ENCODE measurements at regions not wholly inside any gene's neighbourhood (a gene's known extent, or its start where the extent isn't known, plus 50 kb on each side); places are given as distances from the start of the nearest gene placed in this dataset.

DNA sequence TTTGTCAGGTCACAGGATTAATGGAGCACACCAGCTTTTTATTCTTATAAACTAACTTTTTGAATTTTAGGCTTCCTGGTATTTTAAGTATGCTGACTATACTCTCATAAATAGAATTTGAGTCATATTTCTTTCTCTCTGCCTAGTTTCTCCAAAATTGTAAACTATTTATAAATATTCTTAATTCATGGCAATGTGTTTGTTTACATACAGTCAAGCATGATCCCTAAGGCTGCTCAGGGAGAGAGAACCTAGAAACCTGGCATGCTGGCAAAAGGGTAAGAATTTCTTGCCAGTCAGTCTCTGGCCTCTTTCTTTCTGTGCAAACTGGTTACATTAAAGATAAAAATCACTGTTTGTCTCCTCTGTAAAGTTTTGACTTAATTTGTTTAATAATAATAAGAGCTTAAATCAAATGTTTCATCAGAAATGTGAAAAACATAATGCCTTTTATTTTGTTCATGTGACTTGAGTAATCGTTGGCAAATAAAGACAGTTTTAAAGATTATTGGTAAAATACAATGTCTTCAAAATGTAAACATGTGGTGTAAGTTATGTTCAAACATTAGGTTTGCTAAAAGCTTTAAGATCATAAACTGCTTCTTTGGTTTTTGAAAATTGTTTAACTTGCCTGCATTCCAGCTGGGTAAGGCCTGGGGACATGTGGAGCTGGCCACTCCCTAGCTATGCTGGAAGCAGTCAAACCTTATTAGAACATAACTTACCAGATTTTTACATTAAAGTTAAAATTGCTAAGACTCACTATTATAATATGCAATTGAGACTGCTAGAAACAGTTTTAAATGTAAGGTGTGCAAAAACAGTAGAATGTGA lies 1401.7 kb downstream of the NCAM2 start:
- no peak for DNase-seq (ENCODE audit: low read depth, low spot score)
- Histone ChIP-seq H3K4me1 (ENCODE audit: control insufficient read depth, insufficient read depth, low read length) (no peaks in the 10 kb centered on the region), H3K27ac (ENCODE audit: low read length) (no peak overlapping the region), H3K36me3 (ENCODE audit: control insufficient read depth, insufficient read depth, low read length) (no peaks in the 10 kb centered on the region), H3K27me3 (ENCODE audit: control insufficient read depth, insufficient read depth, low read length) (no peaks in the 10 kb centered on the region), H3K4me3 (ENCODE audit: low read depth in 2 of 2, low read length in 2 of 2) (no peak overlapping the region), H3K9me3 (ENCODE audit: control insufficient read depth, insufficient read depth, low read depth, low read length) (no peaks in the 10 kb centered on the region)
- TF ChIP-seq POLR2AphosphoS5 (IDR thresholded peaks at IDR 0.05; ENCODE audit: low read depth, low read length) (no peak), SIN3A (IDR thresholded peaks at IDR 0.05; ENCODE audit: borderline replicate concordance, insufficient read depth, low read depth, low read length) (no peak), TCF7L2 (IDR thresholded peaks at IDR 0.05; ENCODE audit: low read depth, low read length) (no peak)
- TF ChIP-seq, protein P1, sequence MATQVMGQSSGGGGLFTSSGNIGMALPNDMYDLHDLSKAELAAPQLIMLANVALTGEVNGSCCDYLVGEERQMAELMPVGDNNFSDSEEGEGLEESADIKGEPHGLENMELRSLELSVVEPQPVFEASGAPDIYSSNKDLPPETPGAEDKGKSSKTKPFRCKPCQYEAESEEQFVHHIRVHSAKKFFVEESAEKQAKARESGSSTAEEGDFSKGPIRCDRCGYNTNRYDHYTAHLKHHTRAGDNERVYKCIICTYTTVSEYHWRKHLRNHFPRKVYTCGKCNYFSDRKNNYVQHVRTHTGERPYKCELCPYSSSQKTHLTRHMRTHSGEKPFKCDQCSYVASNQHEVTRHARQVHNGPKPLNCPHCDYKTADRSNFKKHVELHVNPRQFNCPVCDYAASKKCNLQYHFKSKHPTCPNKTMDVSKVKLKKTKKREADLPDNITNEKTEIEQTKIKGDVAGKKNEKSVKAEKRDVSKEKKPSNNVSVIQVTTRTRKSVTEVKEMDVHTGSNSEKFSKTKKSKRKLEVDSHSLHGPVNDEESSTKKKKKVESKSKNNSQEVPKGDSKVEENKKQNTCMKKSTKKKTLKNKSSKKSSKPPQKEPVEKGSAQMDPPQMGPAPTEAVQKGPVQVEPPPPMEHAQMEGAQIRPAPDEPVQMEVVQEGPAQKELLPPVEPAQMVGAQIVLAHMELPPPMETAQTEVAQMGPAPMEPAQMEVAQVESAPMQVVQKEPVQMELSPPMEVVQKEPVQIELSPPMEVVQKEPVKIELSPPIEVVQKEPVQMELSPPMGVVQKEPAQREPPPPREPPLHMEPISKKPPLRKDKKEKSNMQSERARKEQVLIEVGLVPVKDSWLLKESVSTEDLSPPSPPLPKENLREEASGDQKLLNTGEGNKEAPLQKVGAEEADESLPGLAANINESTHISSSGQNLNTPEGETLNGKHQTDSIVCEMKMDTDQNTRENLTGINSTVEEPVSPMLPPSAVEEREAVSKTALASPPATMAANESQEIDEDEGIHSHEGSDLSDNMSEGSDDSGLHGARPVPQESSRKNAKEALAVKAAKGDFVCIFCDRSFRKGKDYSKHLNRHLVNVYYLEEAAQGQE (IDR thresholded peaks at IDR 0.05; ENCODE audit: insufficient read depth in 1 of 2, low read depth in 2 of 2, low read length in 1 of 2), result no peak
- TF ChIP-seq, protein P2, sequence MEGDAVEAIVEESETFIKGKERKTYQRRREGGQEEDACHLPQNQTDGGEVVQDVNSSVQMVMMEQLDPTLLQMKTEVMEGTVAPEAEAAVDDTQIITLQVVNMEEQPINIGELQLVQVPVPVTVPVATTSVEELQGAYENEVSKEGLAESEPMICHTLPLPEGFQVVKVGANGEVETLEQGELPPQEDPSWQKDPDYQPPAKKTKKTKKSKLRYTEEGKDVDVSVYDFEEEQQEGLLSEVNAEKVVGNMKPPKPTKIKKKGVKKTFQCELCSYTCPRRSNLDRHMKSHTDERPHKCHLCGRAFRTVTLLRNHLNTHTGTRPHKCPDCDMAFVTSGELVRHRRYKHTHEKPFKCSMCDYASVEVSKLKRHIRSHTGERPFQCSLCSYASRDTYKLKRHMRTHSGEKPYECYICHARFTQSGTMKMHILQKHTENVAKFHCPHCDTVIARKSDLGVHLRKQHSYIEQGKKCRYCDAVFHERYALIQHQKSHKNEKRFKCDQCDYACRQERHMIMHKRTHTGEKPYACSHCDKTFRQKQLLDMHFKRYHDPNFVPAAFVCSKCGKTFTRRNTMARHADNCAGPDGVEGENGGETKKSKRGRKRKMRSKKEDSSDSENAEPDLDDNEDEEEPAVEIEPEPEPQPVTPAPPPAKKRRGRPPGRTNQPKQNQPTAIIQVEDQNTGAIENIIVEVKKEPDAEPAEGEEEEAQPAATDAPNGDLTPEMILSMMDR (IDR thresholded peaks at IDR 0.05), result no peak
- ChIA-PET CTCF (no interaction called here), POLR2A (interaction anchor here (0.6 kb wide), 1 partner anchor 44 kb away, joined by 3 read pairs; no protein-coding TSS in a partner anchor)
- BruUV-seq (replicated peaks), result no TSS peak
- no peak for ATAC-seq
- in situ Hi-C loops (cut with HindIII; ENCODE audit: low pct_unique_long_range_greater_than_20kb, low sequenced_read_pairs) (no loop called here), intact Hi-C loops (cut with micrococcal nuclease; ENCODE audit: unreplicated experiment) (no loop called here)

DNA sequence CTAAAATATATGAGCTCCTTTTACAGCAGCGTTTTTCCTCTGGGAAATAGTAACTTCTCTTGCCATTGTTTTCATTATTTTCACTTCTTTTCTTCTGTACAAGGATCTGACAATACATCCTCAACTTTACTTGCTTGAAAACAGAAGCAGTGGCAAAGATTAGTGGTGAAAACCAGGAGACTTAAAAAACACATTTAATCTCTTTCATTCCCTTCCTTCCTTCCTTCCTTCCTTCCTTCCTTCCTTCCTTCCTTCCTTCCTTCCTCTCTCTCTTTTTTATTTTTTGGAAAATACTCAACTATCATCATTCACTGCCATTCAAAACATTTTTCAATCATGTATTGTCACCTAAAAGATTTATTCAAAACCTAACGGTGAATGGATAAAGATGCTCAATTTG lies 1411.4 kb downstream of the NCAM2 start:
- Histone ChIP-seq H3K27me3 (ENCODE audit: control insufficient read depth, insufficient read depth, low read length) (no peaks in the 10 kb centered on the region), H3K4me1 (ENCODE audit: control insufficient read depth, insufficient read depth, low read length) (no peaks in the 10 kb centered on the region), H3K27ac (ENCODE audit: low read length) (no peak overlapping the region), H3K4me3 (ENCODE audit: low read depth in 2 of 2, low read length in 2 of 2) (no peak overlapping the region), H3K36me3 (ENCODE audit: control insufficient read depth, insufficient read depth, low read length) (no peaks in the 10 kb centered on the region), H3K9me3 (ENCODE audit: control insufficient read depth, insufficient read depth, low read depth, low read length) (no peaks in the 10 kb centered on the region)
- intact Hi-C loops (cut with micrococcal nuclease; ENCODE audit: unreplicated experiment), result no loop called here
- in situ Hi-C loops (cut with HindIII; ENCODE audit: low pct_unique_long_range_greater_than_20kb, low sequenced_read_pairs), result no loop called here
- DNase-seq (ENCODE audit: low read depth, low spot score) (no peak), ATAC-seq (no peak)
- ChIA-PET CTCF (no interaction called here), POLR2A (no interaction called here)
- TF ChIP-seq, protein P2 (IDR thresholded peaks at IDR 0.05), result no peak
- TF ChIP-seq, protein P1 (IDR thresholded peaks at IDR 0.05; ENCODE audit: insufficient read depth in 1 of 2, low read depth in 2 of 2, low read length in 1 of 2), result no peak
- TF ChIP-seq TCF7L2 (IDR thresholded peaks at IDR 0.05; ENCODE audit: low read depth, low read length) (no peak), POLR2AphosphoS5 (IDR thresholded peaks at IDR 0.05; ENCODE audit: low read depth, low read length) (no peak), SIN3A (IDR thresholded peaks at IDR 0.05; ENCODE audit: borderline replicate concordance, insufficient read depth, low read depth, low read length) (no peak)
- no TSS peak for BruUV-seq (replicated peaks)

Measured in Panc1 (cell line).